SK-N-SH treated with all-trans-retinoic acid at 6 μM for 48 hours (cell line): ENCODE measurements at regions not wholly inside any gene's neighbourhood (a gene's known extent, or its start where the extent isn't known, plus 50 kb on each side); places are given as distances from the start of the nearest gene placed in this dataset.
"Not testable (repeated sequence)": the region's sequence is repeated elsewhere in the genome, so short reads cannot be mapped to it uniquely, and the experiment has no call there.

Experiments used
- ATAC-seq: fragments of 200-7000 bp; cut with Tn5 transposase; 3 replicates; pipeline ENCODE4 v1.9.1; 2020; ENCODE audit warnings: mild to moderate bottlenecking, moderate library complexity
- ARNTL ChIP-seq: fragments of 450-650 bp; formaldehyde crosslinking; IDR thresholded peaks from 2 replicates; pipeline ENCODE4 v1.5.0; 2020; ENCODE audit warnings: low read depth, mild to moderate bottlenecking, moderate library complexity, borderline replicate concordance
- BACH2 ChIP-seq: fragments of 250-450 bp; sonication (Bioruptor Pico); IDR thresholded peaks from 2 replicates; pipeline ENCODE4 v1.9.0; 2021; ENCODE audit warnings: mild to moderate bottlenecking, borderline replicate concordance
- CREB5 ChIP-seq: fragments of 250-450 bp; sonication (Bioruptor Pico); IDR thresholded peaks from 2 replicates; pipeline ENCODE4 v1.5.1; 2020; ENCODE audit warnings: low read depth, mild to moderate bottlenecking, moderate library complexity
- CSDC2 ChIP-seq: fragments of 250-450 bp; sonication (Bioruptor Pico); IDR thresholded peaks from 2 replicates; pipeline ENCODE4 v1.5.0; 2020; ENCODE audit warnings: mild to moderate bottlenecking, moderate library complexity
- ESRRG ChIP-seq: fragments of 250-450 bp; sonication (Bioruptor Pico); IDR thresholded peaks from 2 replicates; pipeline ENCODE4 v1.6.1; 2021; ENCODE audit warnings: mild to moderate bottlenecking
- GLIS3 ChIP-seq: fragments of 250-450 bp; sonication (Bioruptor Pico); IDR thresholded peaks from 2 replicates; pipeline ENCODE4 v1.5.0; 2020; ENCODE audit warnings: mild to moderate bottlenecking, moderate library complexity
- ISL1 ChIP-seq: fragments of 250-450 bp; sonication (Bioruptor Pico); IDR thresholded peaks from 2 replicates; pipeline ENCODE4 v2.1.2; 2022; ENCODE audit warnings: mild to moderate bottlenecking, moderate library complexity
- OSR1 ChIP-seq: fragments of 250-450 bp; sonication (Bioruptor Pico); IDR thresholded peaks from 2 replicates; pipeline ENCODE4 v1.8.0; 2022; ENCODE audit warnings: moderate library complexity, mild to moderate bottlenecking, inconsistent platforms
- PATZ1 ChIP-seq: fragments of 250-450 bp; sonication (Bioruptor Pico); IDR thresholded peaks from 2 replicates; pipeline ENCODE4 v1.8.0; 2020; ENCODE audit warnings: mild to moderate bottlenecking, moderate library complexity, borderline replicate concordance
- RARB ChIP-seq: fragments of 250-450 bp; sonication (Bioruptor Pico); IDR thresholded peaks from 2 replicates; pipeline ENCODE4 v1.8.0; 2021; ENCODE audit warnings: mild to moderate bottlenecking, moderate library complexity
- SNAI2 ChIP-seq: fragments of 250-450 bp; sonication (Bioruptor Pico); IDR thresholded peaks from 2 replicates; pipeline ENCODE4 v1.5.0; 2020; ENCODE audit warnings: mild to moderate bottlenecking, moderate library complexity
- TOX ChIP-seq: fragments of 250-450 bp; sonication (Bioruptor Pico); IDR thresholded peaks from 2 replicates; pipeline ENCODE4 v1.8.0; 2021; ENCODE audit warnings: mild to moderate bottlenecking, moderate library complexity, borderline replicate concordance
- ZC3H10 ChIP-seq: fragments of 250-450 bp; sonication (Bioruptor Pico); IDR thresholded peaks from 2 replicates; pipeline ENCODE4 v1.5.1; 2021; ENCODE audit warnings: mild to moderate bottlenecking, moderate library complexity
- ZFP3 ChIP-seq: fragments of 250-450 bp; sonication (Bioruptor Pico); IDR thresholded peaks from 2 replicates; pipeline ENCODE4 v1.5.0; 2020; ENCODE audit warnings: mild to moderate bottlenecking, moderate library complexity
- ZFP30 ChIP-seq: fragments of 450-650 bp; formaldehyde crosslinking; IDR thresholded peaks from 2 replicates; pipeline ENCODE4 v1.5.0; 2022; ENCODE audit warnings: mild to moderate bottlenecking, moderate library complexity
- ZNF565 ChIP-seq: fragments of 450-650 bp; formaldehyde crosslinking; conservative IDR thresholded peaks from 2 replicates; pipeline ENCODE4 v1.5.0; 2020; ENCODE audit warnings: low read depth, mild to moderate bottlenecking, moderate library complexity
- ZNF70 ChIP-seq: fragments of 450-650 bp; formaldehyde crosslinking; IDR thresholded peaks from 2 replicates; pipeline ENCODE4 v1.5.0; 2020; ENCODE audit warnings: mild to moderate bottlenecking, moderate library complexity
- ZNF8 ChIP-seq: fragments of 450-650 bp; formaldehyde crosslinking; IDR thresholded peaks from 2 replicates; pipeline ENCODE4 v1.5.0; 2020; ENCODE audit warnings: mild to moderate bottlenecking, moderate library complexity
- TF ChIP-seq, protein P1 (sequence below): fragments of 250-450 bp; sonication (Bioruptor Pico); IDR thresholded peaks from 2 replicates; pipeline ENCODE4 v1.5.0; 2020; ENCODE audit warnings: mild to moderate bottlenecking, moderate library complexity
- TF ChIP-seq, protein P2 (sequence below): fragments of 250-450 bp; sonication (Bioruptor Pico); IDR thresholded peaks from 2 replicates; pipeline ENCODE4 v1.5.1; 2021; ENCODE audit warnings: mild to moderate bottlenecking, moderate library complexity
- TF ChIP-seq, protein P3 (sequence below): fragments of 250-450 bp; sonication (Bioruptor Pico); IDR thresholded peaks from 2 replicates; pipeline ENCODE4 v1.8.0; 2021; ENCODE audit warnings: low read depth, mild to moderate bottlenecking, moderate library complexity, borderline replicate concordance

DNA sequence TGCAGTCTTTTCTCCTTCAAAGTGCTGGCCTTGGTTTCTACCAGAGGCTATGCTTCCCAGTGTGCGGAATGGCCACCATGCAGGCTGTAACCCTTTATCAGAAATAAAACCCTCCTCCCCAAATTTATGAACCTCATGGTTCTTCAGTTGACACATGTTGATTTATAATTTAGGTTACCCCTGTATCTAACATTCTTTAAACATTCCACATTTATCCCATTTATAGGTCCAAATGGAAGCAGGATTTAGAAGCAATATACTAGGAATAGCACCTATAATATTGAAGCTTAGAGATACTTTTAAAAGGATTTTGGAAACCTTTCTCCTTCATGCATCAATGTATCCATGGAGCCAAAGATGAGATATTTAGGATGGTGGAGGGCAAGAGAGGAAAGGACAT is 438.8 kb upstream of the C16orf82 start:
- TF ChIP-seq TOX = no peak
- TF ChIP-seq ZFP30 (CRISPR knock-in tag) = no peak
- no peak for TF ChIP-seq PATZ1
- TF ChIP-seq CSDC2 = no peak
- TF ChIP-seq ZC3H10 = no peak
- no peak for TF ChIP-seq ZNF565 (CRISPR knock-in tag)
- no peak for TF ChIP-seq CREB5
- TF ChIP-seq BACH2 = no peak
- TF ChIP-seq, protein P1, sequence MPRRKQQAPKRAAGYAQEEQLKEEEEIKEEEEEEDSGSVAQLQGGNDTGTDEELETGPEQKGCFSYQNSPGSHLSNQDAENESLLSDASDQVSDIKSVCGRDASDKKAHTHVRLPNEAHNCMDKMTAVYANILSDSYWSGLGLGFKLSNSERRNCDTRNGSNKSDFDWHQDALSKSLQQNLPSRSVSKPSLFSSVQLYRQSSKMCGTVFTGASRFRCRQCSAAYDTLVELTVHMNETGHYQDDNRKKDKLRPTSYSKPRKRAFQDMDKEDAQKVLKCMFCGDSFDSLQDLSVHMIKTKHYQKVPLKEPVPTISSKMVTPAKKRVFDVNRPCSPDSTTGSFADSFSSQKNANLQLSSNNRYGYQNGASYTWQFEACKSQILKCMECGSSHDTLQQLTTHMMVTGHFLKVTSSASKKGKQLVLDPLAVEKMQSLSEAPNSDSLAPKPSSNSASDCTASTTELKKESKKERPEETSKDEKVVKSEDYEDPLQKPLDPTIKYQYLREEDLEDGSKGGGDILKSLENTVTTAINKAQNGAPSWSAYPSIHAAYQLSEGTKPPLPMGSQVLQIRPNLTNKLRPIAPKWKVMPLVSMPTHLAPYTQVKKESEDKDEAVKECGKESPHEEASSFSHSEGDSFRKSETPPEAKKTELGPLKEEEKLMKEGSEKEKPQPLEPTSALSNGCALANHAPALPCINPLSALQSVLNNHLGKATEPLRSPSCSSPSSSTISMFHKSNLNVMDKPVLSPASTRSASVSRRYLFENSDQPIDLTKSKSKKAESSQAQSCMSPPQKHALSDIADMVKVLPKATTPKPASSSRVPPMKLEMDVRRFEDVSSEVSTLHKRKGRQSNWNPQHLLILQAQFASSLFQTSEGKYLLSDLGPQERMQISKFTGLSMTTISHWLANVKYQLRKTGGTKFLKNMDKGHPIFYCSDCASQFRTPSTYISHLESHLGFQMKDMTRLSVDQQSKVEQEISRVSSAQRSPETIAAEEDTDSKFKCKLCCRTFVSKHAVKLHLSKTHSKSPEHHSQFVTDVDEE (CRISPR knock-in tag) = no peak
- TF ChIP-seq ZNF8 = no peak
- TF ChIP-seq, protein P2, sequence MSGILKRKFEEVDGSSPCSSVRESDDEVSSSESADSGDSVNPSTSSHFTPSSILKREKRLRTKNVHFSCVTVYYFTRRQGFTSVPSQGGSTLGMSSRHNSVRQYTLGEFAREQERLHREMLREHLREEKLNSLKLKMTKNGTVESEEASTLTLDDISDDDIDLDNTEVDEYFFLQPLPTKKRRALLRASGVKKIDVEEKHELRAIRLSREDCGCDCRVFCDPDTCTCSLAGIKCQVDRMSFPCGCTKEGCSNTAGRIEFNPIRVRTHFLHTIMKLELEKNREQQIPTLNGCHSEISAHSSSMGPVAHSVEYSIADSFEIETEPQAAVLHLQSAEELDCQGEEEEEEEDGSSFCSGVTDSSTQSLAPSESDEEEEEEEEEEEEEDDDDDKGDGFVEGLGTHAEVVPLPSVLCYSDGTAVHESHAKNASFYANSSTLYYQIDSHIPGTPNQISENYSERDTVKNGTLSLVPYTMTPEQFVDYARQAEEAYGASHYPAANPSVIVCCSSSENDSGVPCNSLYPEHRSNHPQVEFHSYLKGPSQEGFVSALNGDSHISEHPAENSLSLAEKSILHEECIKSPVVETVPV (CRISPR knock-in tag) = no peak
- ATAC-seq = no peak

DNA sequence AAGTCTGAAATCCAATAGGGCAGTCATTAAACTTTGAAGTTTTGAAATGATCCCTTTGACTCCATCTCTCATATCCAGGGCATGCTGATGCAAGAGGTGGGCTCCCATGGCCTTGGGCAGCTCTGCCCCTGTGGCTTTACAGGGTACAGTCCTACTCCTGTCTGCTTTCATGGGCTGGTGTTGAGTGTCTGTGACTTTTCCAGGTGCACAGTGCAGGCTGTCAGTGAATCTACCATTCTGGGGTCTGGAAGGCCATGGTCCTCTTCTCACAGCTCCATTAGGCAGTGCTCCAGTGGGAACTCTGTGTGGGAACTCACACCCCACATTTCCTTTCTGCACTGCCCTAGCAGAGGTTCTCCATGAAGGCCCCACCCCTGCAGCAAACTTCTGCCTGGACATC is 435.4 kb upstream of the C16orf82 start:
- not testable (repeated sequence) for ATAC-seq

- TF ChIP-seq ZNF565 (CRISPR knock-in tag) (no peak), RARB (CRISPR knock-in tag) (no peak), ZFP30 (CRISPR knock-in tag) (no peak), CSDC2 (no peak), ZC3H10 (no peak), BACH2 (no peak), ZNF8 (no peak), SNAI2 (CRISPR knock-in tag) (no peak), GLIS3 (CRISPR knock-in tag) (no peak), ZNF70 (CRISPR knock-in tag) (no peak), ARNTL (CRISPR knock-in tag) (no peak), TOX (no peak)
- TF ChIP-seq, protein P2 (CRISPR knock-in tag) = no peak
- ATAC-seq = no peak
Observed at GRCh38 chr16:26642047-26642664, 424.6 kb upstream of the C16orf82 start.

DNA sequence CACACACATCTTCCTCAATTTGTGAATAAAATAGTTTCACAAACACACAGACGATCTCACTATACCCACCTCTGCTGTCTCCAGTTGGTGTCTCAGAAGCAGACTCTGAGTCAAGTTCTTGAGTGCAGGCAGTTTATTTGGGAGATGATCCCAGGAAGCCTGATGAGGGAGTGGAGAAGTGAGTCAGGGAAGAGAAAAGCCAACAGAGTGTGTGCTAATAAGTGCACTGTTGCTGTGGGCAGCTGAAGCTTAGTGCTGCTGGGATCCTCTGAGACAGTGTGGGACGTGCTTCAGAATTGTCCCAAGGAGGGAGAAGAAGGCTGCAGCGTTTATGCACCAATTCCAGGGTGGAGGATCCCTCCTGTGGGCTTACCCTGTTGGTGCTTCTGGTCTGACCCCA is 423.2 kb upstream of the C16orf82 start:
- ATAC-seq = no peak
- TF ChIP-seq ISL1 = no peak
- TF ChIP-seq ZNF565 (CRISPR knock-in tag) = no peak
- TF ChIP-seq, protein P2 (CRISPR knock-in tag) = no peak
- no peak for TF ChIP-seq ZFP3 (CRISPR knock-in tag)
- no peak for TF ChIP-seq ARNTL (CRISPR knock-in tag)
- TF ChIP-seq CSDC2 = no peak
- TF ChIP-seq, protein P3, sequence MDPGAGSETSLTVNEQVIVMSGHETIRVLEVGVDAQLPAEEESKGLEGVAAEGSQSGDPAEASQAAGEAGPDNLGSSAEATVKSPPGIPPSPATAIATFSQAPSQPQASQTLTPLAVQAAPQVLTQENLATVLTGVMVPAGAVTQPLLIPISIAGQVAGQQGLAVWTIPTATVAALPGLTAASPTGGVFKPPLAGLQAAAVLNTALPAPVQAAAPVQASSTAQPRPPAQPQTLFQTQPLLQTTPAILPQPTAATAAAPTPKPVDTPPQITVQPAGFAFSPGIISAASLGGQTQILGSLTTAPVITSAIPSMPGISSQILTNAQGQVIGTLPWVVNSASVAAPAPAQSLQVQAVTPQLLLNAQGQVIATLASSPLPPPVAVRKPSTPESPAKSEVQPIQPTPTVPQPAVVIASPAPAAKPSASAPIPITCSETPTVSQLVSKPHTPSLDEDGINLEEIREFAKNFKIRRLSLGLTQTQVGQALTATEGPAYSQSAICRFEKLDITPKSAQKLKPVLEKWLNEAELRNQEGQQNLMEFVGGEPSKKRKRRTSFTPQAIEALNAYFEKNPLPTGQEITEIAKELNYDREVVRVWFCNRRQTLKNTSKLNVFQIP = no peak
- no peak for TF ChIP-seq ESRRG
- no peak for TF ChIP-seq GLIS3 (CRISPR knock-in tag)
- no peak for TF ChIP-seq TOX
- no peak for TF ChIP-seq OSR1 (CRISPR knock-in tag)
- TF ChIP-seq PATZ1 = no peak
